ENCODE measurements at regions not wholly inside any gene's neighbourhood (a gene's known extent, or its start where the extent isn't known, plus 50 kb on each side); places are given as distances from the start of the nearest gene placed in this dataset.

DNA sequence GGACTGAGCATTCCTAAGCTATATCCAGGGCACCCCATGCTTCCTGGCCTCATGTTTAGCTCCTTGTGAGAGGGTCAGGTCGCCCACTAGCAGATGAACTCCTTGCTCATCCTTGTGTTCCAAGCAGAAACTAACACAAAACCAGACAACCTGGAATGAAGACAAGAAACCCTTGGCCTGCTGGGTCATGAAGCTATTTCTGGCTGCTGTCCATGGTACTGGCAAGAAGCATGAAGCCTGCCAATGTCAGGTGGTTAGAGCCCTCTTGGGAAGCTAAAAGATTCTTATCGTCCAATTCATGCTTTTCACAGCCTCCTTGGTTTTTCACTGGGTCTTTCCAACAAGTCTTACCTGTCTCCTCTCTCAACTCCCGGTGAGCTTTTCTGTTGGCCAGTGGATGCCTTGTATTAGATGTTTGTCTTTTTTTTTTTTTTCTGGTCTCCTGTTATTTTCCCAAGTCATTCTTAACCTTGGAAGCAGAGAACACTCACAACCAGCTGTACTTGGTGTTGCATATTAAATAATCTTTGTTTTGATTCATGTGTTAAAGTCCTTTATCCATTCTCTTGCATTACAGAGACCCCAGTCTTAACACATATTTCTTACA, 180.3 kb downstream of the ANKRD60 start:
- H3K27ac Mint-ChIP-seq: no peak overlapping the region
- ChIA-PET CTCF (ENCODE audit: partially characterized antibody) (no interaction called here), POLR2A (ENCODE audit: partially characterized antibody) (no interaction called here)
- peaks cover 0 to 31% (median 14%) of the 10 kb centered on the region in 8 donors for H3K9me3 Mint-ChIP-seq
- no peak overlapping the region for H3K4me3 ChIP-seq (ENCODE audit: low read length in 2 of 2)
- no peaks in the 10 kb centered on the region for H3K4me1 Mint-ChIP-seq
- intact Hi-C loops (cut with micrococcal nuclease): no loop called here
- H3K27me3 ChIP-seq (ENCODE audit: insufficient read depth, low read length): no peaks in the 10 kb centered on the region
- peaks cover 0 to 4% of the 10 kb centered on the region in 2 donors for H3K9me3 ChIP-seq (ENCODE audit: control insufficient read depth in 1 of 2, low read length in 2 of 2)
- H3K4me1 ChIP-seq (ENCODE audit: insufficient read depth, low read length): no peaks in the 10 kb centered on the region
- DNase-seq: no peak
- no peaks in the 10 kb centered on the region for H3K36me3 Mint-ChIP-seq
- H3K27ac ChIP-seq (ENCODE audit: low read depth, low read length): no peak overlapping the region
- peaks cover 4 to 7% of the 10 kb centered on the region in 2 donors for H3K27me3 Mint-ChIP-seq
- H3K4me3 Mint-ChIP-seq: no peak overlapping the region
- H3K36me3 ChIP-seq (ENCODE audit: insufficient read depth, low read length): no peaks in the 10 kb centered on the region

DNA sequence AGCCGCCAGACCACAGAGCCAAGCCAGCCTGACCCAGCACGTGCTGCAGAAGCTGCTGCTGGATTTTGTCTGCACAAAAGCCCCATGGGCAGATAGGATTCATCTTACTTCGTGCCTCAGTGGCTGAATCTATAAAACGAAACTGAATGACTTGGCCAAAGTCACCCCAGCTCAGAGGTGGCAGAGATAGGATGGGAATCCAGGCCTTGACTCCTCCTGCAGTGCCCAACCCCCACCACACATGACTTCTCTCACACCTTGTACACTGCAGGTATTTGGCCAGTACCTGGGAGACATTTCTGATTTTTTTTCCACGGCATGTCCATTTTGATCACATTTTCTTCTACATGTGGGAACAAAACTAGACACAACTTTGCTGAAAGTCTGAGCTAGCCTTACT, 182.1 kb downstream of the ANKRD60 start:
- Histone ChIP-seq H3K4me1 (ENCODE audit: insufficient read depth, low read length) (no peaks in the 10 kb centered on the region), H3K27me3 (ENCODE audit: insufficient read depth, low read length) (no peaks in the 10 kb centered on the region), H3K4me3 (ENCODE audit: low read length in 2 of 2) (no peak overlapping the region), H3K9me3 (ENCODE audit: control insufficient read depth in 1 of 2, low read length in 2 of 2) (no peaks in the 10 kb centered on the region), H3K36me3 (ENCODE audit: insufficient read depth, low read length) (no peaks in the 10 kb centered on the region), H3K27ac (ENCODE audit: low read depth, low read length) (no peak overlapping the region)
- no peak for DNase-seq
- no peaks in the 10 kb centered on the region for H3K4me1 Mint-ChIP-seq
- no peak overlapping the region for H3K27ac Mint-ChIP-seq
- peaks cover 0 to 24% (median 7%) of the 10 kb centered on the region in 8 donors for H3K9me3 Mint-ChIP-seq
- intact Hi-C loops (cut with micrococcal nuclease): no loop called here
- no peak overlapping the region for H3K4me3 Mint-ChIP-seq
- ChIA-PET CTCF (ENCODE audit: partially characterized antibody) (no interaction called here), POLR2A (ENCODE audit: partially characterized antibody) (no interaction called here)
- H3K27me3 Mint-ChIP-seq: peaks cover 9 to 13% of the 10 kb centered on the region in 2 donors
- H3K36me3 Mint-ChIP-seq: no peaks in the 10 kb centered on the region

DNA sequence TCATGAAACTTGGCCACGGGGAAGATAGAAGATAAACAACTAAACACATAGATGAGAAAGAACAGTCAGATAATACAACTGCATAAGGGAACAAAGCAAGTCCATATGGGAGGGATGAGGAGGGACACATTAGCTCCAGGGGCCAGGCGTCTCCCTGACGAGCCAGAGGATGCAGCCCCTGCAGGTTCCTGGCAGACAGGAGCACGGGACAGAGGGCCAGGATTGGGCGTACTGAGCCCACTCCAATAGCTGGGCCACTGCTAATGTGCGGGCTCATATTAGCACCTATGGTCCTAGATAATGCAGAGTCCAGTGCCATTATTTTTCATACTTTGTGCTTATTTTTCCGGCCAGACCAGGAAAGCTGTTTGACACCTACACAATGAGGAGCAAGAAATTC, 182.9 kb downstream of the ANKRD60 start:
- Histone ChIP-seq H3K9me3 (ENCODE audit: control insufficient read depth in 1 of 2, low read length in 2 of 2) (no peaks in the 10 kb centered on the region), H3K27me3 (ENCODE audit: insufficient read depth, low read length) (no peaks in the 10 kb centered on the region), H3K36me3 (ENCODE audit: insufficient read depth, low read length) (no peaks in the 10 kb centered on the region), H3K4me3 (ENCODE audit: low read length in 2 of 2) (no peak overlapping the region), H3K27ac (ENCODE audit: low read depth, low read length) (no peak overlapping the region), H3K4me1 (ENCODE audit: insufficient read depth, low read length) (no peaks in the 10 kb centered on the region)
- Mint-ChIP-seq H3K36me3 (no peaks in the 10 kb centered on the region), H3K9me3 (peaks cover 0 to 17% (median 5%) of the 10 kb centered on the region in 8 donors), H3K4me1 (no peaks in the 10 kb centered on the region), H3K4me3 (no peak overlapping the region), H3K27me3 (peaks cover 9 to 16% of the 10 kb centered on the region in 2 donors), H3K27ac (no peak overlapping the region)
- POLR2A ChIA-PET (ENCODE audit: partially characterized antibody): no interaction called here
- DNase-seq: no peak
- CTCF ChIA-PET (ENCODE audit: partially characterized antibody): no interaction called here
- intact Hi-C loops (cut with micrococcal nuclease): no loop called here

DNA sequence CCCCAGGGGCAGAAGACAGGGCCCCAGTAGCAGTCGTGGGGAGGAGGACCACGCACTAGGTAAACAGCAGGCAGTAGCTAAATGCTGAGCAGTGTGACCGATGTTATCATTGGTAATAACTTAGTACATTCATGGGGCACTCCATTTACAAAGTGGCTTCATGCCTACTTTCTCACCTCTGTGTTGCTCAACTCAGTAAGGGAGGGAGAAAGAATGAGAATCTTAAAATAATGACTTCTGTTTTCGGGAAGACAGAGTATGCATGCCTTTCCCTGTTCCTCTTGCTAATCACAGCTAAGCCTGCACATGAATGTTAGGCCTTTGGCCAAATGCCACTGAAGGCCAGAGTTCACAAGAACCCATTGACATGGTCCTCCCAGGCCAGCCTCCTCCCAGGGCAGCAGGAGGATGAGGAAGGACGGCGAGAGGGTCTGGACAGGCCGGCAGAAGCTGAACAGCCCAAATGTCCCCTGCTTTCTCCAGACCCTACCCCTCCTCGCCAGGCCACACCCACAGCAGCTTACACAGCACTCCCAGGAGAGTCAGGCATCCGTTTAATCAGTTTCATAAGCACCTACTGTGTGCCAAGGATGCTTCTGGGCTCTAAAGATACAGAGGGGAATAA, 183.4 kb downstream of the ANKRD60 start:
- no peaks in the 10 kb centered on the region for H3K36me3 Mint-ChIP-seq

DNA sequence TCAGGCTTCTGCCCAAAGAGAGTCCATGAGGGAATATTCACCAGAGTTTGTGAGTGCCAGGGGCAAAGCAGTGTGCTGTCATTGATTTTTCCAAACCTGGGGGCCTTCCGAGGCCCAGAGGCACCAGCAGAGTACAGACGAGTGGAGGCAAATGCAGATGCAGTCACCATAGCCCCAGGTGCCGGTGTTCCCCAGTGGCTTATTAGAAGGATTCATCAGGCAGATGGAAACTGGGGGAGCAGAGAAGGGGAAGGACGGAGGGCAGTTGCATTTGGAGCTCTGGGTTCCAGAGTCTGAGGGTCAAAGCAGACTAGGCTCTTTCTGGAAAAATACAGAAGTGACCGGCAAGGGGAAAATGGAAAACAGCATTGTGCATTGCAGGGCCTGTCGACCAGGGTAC, 184.2 kb downstream of the ANKRD60 start:
- no peaks in the 10 kb centered on the region for H3K27me3 ChIP-seq (ENCODE audit: insufficient read depth, low read length)
- no peak overlapping the region for H3K27ac Mint-ChIP-seq
- ChIA-PET POLR2A (ENCODE audit: partially characterized antibody) (no interaction called here), CTCF (ENCODE audit: partially characterized antibody) (no interaction called here)
- no peaks in the 10 kb centered on the region for H3K36me3 Mint-ChIP-seq
- H3K36me3 ChIP-seq (ENCODE audit: insufficient read depth, low read length): no peaks in the 10 kb centered on the region
- intact Hi-C loops (cut with micrococcal nuclease): no loop called here
- H3K4me3 ChIP-seq (ENCODE audit: low read length in 2 of 2): no peak overlapping the region
- DNase-seq: no peak
- H3K27me3 Mint-ChIP-seq: peaks cover 8 to 16% of the 10 kb centered on the region in 2 donors
- H3K4me1 Mint-ChIP-seq: peaks cover 0 to 2% (median 0%) of the 10 kb centered on the region in 4 donors
- H3K9me3 Mint-ChIP-seq: peaks cover 0 to 6% (median 2%) of the 10 kb centered on the region in 8 donors
- H3K27ac ChIP-seq (ENCODE audit: low read depth, low read length): no peak overlapping the region
- no peaks in the 10 kb centered on the region for H3K9me3 ChIP-seq (ENCODE audit: control insufficient read depth in 1 of 2, low read length in 2 of 2)
- H3K4me3 Mint-ChIP-seq: no peak overlapping the region
- H3K4me1 ChIP-seq (ENCODE audit: insufficient read depth, low read length): no peaks in the 10 kb centered on the region

More for the DNA sequence above, 183.4 kb downstream of the ANKRD60 start:
- Histone ChIP-seq H3K9me3 (ENCODE audit: control insufficient read depth in 1 of 2, low read length in 2 of 2) (no peaks in the 10 kb centered on the region), H3K4me3 (ENCODE audit: low read length in 2 of 2) (no peak overlapping the region), H3K4me1 (ENCODE audit: insufficient read depth, low read length) (no peaks in the 10 kb centered on the region), H3K27ac (ENCODE audit: low read depth, low read length) (no peak overlapping the region), H3K27me3 (ENCODE audit: insufficient read depth, low read length) (no peaks in the 10 kb centered on the region), H3K36me3 (ENCODE audit: insufficient read depth, low read length) (no peaks in the 10 kb centered on the region)
- ChIA-PET CTCF (ENCODE audit: partially characterized antibody) (no interaction called here), POLR2A (ENCODE audit: partially characterized antibody) (no interaction called here)
- Mint-ChIP-seq H3K27me3 (peaks cover 11 to 16% of the 10 kb centered on the region in 2 donors), H3K4me3 (no peak overlapping the region), H3K9me3 (peaks cover 0 to 12% (median 3%) of the 10 kb centered on the region in 8 donors), H3K27ac (no peak overlapping the region), H3K4me1 (peaks cover 0 to 2% (median 0%) of the 10 kb centered on the region in 4 donors)
- intact Hi-C loops (cut with micrococcal nuclease): no loop called here
- DNase-seq: no peak

DNA sequence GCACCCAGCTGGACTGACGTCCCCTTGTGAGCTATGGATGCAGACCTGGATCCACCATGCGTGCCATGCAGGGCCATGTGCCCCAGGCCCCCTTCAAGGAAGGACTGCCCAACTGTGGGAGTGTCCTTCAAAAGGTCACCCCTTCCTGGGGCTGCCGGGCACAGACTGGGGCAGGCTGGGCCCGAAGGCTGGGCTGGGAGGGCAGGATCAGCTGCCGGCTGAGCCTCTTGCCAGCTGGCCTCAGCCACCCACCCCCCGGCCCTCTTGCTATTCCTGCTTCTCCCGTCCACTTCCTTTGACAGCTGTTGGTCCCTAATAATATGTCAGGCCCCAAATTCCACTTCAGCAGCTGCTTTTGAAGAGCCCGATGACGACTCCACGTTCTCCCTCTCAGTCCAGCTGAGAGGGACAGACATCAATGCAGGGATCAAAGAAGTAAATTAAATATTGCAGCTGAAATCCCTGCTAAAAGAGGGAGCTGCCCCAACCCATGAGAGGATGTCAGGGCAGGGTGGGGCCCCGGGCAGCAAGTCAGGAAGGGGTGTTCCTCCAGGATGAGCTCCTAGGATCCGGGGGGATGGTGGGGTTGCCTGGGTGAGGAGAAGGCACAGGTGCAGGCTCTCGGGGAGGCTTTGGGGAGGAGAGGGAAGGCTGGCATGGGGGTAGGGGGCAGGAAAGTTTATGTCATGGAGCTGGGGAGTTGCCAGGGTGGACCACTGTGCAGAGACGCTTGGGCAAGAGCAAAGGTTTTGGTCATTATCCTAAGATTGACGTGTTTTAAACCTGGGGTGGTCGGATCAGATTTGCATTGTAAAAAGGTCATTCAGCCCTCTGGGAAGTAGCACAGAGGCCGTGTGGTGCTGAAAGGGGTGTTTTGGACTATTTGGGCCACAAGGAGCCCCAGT, 185.0 kb downstream of the ANKRD60 start:
- H3K4me3 ChIP-seq (ENCODE audit: low read length in 2 of 2): no peak overlapping the region
- no peaks in the 10 kb centered on the region for H3K36me3 Mint-ChIP-seq
- DNase-seq: no peak
- H3K36me3 ChIP-seq (ENCODE audit: insufficient read depth, low read length): no peaks in the 10 kb centered on the region
- H3K4me1 Mint-ChIP-seq: peaks cover 0 to 2% (median 0%) of the 10 kb centered on the region in 4 donors
- H3K4me3 Mint-ChIP-seq: no peak overlapping the region
- CTCF ChIA-PET (ENCODE audit: partially characterized antibody): no interaction called here
- H3K27me3 Mint-ChIP-seq: peaks cover 8 to 14% of the 10 kb centered on the region in 2 donors
- no peaks in the 10 kb centered on the region for H3K4me1 ChIP-seq (ENCODE audit: insufficient read depth, low read length)
- no peaks in the 10 kb centered on the region for H3K9me3 ChIP-seq (ENCODE audit: control insufficient read depth in 1 of 2, low read length in 2 of 2)
- POLR2A ChIA-PET (ENCODE audit: partially characterized antibody): no interaction called here
- peaks cover 0 to under 1% (median 0%) of the 10 kb centered on the region in 8 donors for H3K9me3 Mint-ChIP-seq
- H3K27ac ChIP-seq (ENCODE audit: low read depth, low read length): no peak overlapping the region
- intact Hi-C loops (cut with micrococcal nuclease): no loop called here
- no peaks in the 10 kb centered on the region for H3K27me3 ChIP-seq (ENCODE audit: insufficient read depth, low read length)
- no peak overlapping the region for H3K27ac Mint-ChIP-seq

DNA sequence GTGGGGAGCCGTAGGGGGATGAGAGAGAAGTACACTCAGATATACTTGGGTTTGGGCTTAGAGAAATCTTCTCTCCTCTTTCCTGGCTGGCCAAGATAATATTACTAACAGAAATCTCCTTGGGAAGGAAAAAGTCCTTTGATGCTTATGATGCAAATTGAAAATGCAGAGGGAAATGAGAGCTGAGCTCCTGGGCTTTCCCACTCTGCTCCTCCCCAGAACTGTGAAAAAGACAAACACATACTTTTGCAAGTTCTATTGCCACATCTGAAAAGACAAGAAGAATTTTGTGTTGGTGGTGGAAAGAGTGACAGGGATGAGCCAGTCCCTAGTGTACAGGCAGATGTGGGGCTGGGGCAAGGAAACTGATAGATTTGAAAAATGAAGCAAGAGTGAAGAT, 185.9 kb downstream of the ANKRD60 start:
- Histone ChIP-seq H3K4me3 (ENCODE audit: low read length in 2 of 2) (no peak overlapping the region), H3K27ac (ENCODE audit: low read depth, low read length) (no peak overlapping the region), H3K4me1 (ENCODE audit: insufficient read depth, low read length) (no peaks in the 10 kb centered on the region), H3K27me3 (ENCODE audit: insufficient read depth, low read length) (no peaks in the 10 kb centered on the region), H3K36me3 (ENCODE audit: insufficient read depth, low read length) (no peaks in the 10 kb centered on the region), H3K9me3 (ENCODE audit: control insufficient read depth in 1 of 2, low read length in 2 of 2) (no peaks in the 10 kb centered on the region)
- H3K27me3 Mint-ChIP-seq: peaks cover 8 to 15% of the 10 kb centered on the region in 2 donors
- H3K4me3 Mint-ChIP-seq: no peak overlapping the region
- H3K4me1 Mint-ChIP-seq: peaks cover 0 to 2% (median 0%) of the 10 kb centered on the region in 4 donors
- no peaks in the 10 kb centered on the region for H3K9me3 Mint-ChIP-seq
- no peaks in the 10 kb centered on the region for H3K36me3 Mint-ChIP-seq
- intact Hi-C loops (cut with micrococcal nuclease): no loop called here
- ChIA-PET POLR2A (ENCODE audit: partially characterized antibody) (no interaction called here), CTCF (ENCODE audit: partially characterized antibody) (no interaction called here)
- no peak overlapping the region for H3K27ac Mint-ChIP-seq
- no peak for DNase-seq
